H9 (cell line): ENCODE measurements at regions not wholly inside any gene's neighbourhood (a gene's known extent, or its start where the extent isn't known, plus 50 kb on each side); places are given as distances from the start of the nearest gene placed in this dataset.

Source experiments
- DNase-seq: peaks from one replicate; pipeline ENCODE4 v3.0.0-alpha.2; 2017
- H2AFZ ChIP-seq: one replicate; pipeline ENCODE4 v1.6.1; 2013; ENCODE audit warnings: mild to moderate bottlenecking, low read length, control low read depth, moderate library complexity
- H2AK5ac ChIP-seq: 2 replicates; pipeline ENCODE4 v1.6.1; 2013; ENCODE audit warnings: low read length, control low read depth, mixed read lengths; ENCODE audit not compliant: insufficient read length
- H2BK120ac ChIP-seq: one replicate; pipeline ENCODE4 v1.6.1; 2013; ENCODE audit warnings: low read depth, mild to moderate bottlenecking, low read length, control low read depth, inconsistent platforms; ENCODE audit not compliant: poor library complexity, severe bottlenecking
- H2BK12ac ChIP-seq: 2 replicates; pipeline ENCODE4 v1.6.1; 2013; ENCODE audit warnings: low read length, control low read depth, mixed read lengths, low read depth; ENCODE audit not compliant: insufficient read length
- H2BK15ac ChIP-seq: 2 replicates; pipeline ENCODE4 v1.6.1; 2013; ENCODE audit warnings: low read depth, low read length, control low read depth
- H2BK20ac ChIP-seq: one replicate; pipeline ENCODE4 v1.6.1; 2013; ENCODE audit warnings: low read depth, mild to moderate bottlenecking, low read length, control low read depth, inconsistent platforms; ENCODE audit not compliant: poor library complexity, severe bottlenecking
- H2BK5ac ChIP-seq: 2 replicates; pipeline ENCODE4 v1.6.1; 2013; ENCODE audit warnings: low read length, control low read depth, mixed read lengths; ENCODE audit not compliant: insufficient read length
- H3K14ac ChIP-seq: 2 replicates; pipeline ENCODE4 v1.6.1; 2013; ENCODE audit warnings: low read length, control low read depth; ENCODE audit not compliant: insufficient read depth
- H3K18ac ChIP-seq: 2 replicates; pipeline ENCODE4 v1.6.1; 2013; ENCODE audit warnings: low read depth, mild to moderate bottlenecking, mixed read lengths, low read length, control low read depth; ENCODE audit not compliant: insufficient read length
- H3K23ac ChIP-seq: 2 replicates; pipeline ENCODE4 v1.6.1; 2013; ENCODE audit warnings: low read length, control low read depth, mixed read lengths, low read depth; ENCODE audit not compliant: insufficient read length
- H3K23me2 ChIP-seq: 2 replicates; pipeline ENCODE4 v1.6.1; 2013; ENCODE audit warnings: low read depth, mild to moderate bottlenecking, mixed read lengths, low read length, control low read depth; ENCODE audit not compliant: insufficient read length, poor library complexity, severe bottlenecking
- H3K27ac ChIP-seq: 2 replicates; pipeline ENCODE4 v1.5.1; 2013; ENCODE audit warnings: low read length, control low read depth, mixed read lengths, low read depth; ENCODE audit not compliant: insufficient read length
- H3K27me3 ChIP-seq: 2 replicates; pipeline ENCODE4 v1.6.1; 2013; ENCODE audit warnings: low read length, control low read depth, inconsistent platforms; ENCODE audit not compliant: insufficient read depth
- H3K4ac ChIP-seq: 2 replicates; pipeline ENCODE4 v1.6.1; 2013; ENCODE audit warnings: low read depth, mild to moderate bottlenecking, control low read depth, inconsistent platforms, low read length, moderate library complexity
- H3K4me1 ChIP-seq: 2 replicates; pipeline ENCODE4 v1.6.1; 2013; ENCODE audit warnings: low read length, control low read depth, inconsistent platforms; ENCODE audit not compliant: insufficient read depth
- H3K4me2 ChIP-seq: 2 replicates; pipeline ENCODE4 v1.6.1; 2013; ENCODE audit warnings: low read length, control low read depth, mixed read lengths; ENCODE audit not compliant: insufficient read length, insufficient read depth
- H3K56ac ChIP-seq: 2 replicates; pipeline ENCODE4 v1.6.1; 2013; ENCODE audit warnings: low read depth, mild to moderate bottlenecking, mixed read lengths, low read length, control low read depth; ENCODE audit not compliant: insufficient read length
- H3K79me1 ChIP-seq: 2 replicates; pipeline ENCODE4 v1.6.1; 2013; ENCODE audit warnings: low read depth, mild to moderate bottlenecking, moderate library complexity, low read length, control low read depth, inconsistent platforms; ENCODE audit not compliant: insufficient read depth, poor library complexity, severe bottlenecking
- H3K79me2 ChIP-seq: 2 replicates; pipeline ENCODE4 v1.6.1; 2013; ENCODE audit warnings: low read length, control low read depth, inconsistent platforms; ENCODE audit not compliant: insufficient read depth
- H3K9ac ChIP-seq: 2 replicates; pipeline ENCODE4 v1.6.1; 2013; ENCODE audit warnings: low read length, control low read depth, mixed read lengths; ENCODE audit not compliant: insufficient read length; ENCODE audit errors: extremely low read depth
- H3K9me3 ChIP-seq: one replicate; pipeline ENCODE4 v1.6.1; 2013; ENCODE audit warnings: low read depth, low read length, inconsistent platforms; ENCODE audit not compliant: control insufficient read depth
- H3T11ph ChIP-seq: one replicate; pipeline ENCODE4 v1.6.1; 2013; ENCODE audit warnings: mild to moderate bottlenecking, low read length, control low read depth, inconsistent platforms
- H4K20me1 ChIP-seq: one replicate; pipeline ENCODE4 v1.6.1; 2013; ENCODE audit not compliant: control insufficient read depth, insufficient read length, insufficient read depth
- H4K5ac ChIP-seq: 2 replicates; pipeline ENCODE4 v1.6.1; 2013; ENCODE audit warnings: low read depth, mild to moderate bottlenecking, mixed read lengths, low read length, control low read depth; ENCODE audit not compliant: insufficient read length
- H4K8ac ChIP-seq: replicated peaks from 2 replicates; pipeline ENCODE4 v1.6.1; 2013; ENCODE audit warnings: low read length, control low read depth, mixed read lengths, low read depth; ENCODE audit not compliant: insufficient read length
- H4K91ac ChIP-seq: 2 replicates; pipeline ENCODE4 v1.6.1; 2013; ENCODE audit warnings: low read depth, mild to moderate bottlenecking, moderate library complexity, mixed read lengths, low read length, control low read depth; ENCODE audit not compliant: insufficient read length
- H3K27ac Mint-ChIP-seq, 3 experiments: 2 replicates in 2 of 3; 3 replicates in 1 of 3; pipeline ENCODE4 v1.8.0; 2020 to 2021; ENCODE audit warnings: mixed read lengths in 3 of 3, mild to moderate bottlenecking in 1 of 3, moderate library complexity in 1 of 3
- H3K27me3 Mint-ChIP-seq: 2 replicates; pipeline ENCODE4 v1.8.0; 2021; ENCODE audit warnings: low read depth, mild to moderate bottlenecking, moderate library complexity, mixed read lengths
- H3K36me3 Mint-ChIP-seq, 3 experiments: 2 replicates in 2 of 3; 3 replicates in 1 of 3; pipeline ENCODE4 v1.8.0; 2020 to 2021; ENCODE audit warnings: low read depth in 3 of 3, mixed read lengths in 3 of 3; ENCODE audit not compliant: insufficient read depth in 1 of 3
- H3K4me1 Mint-ChIP-seq, 2 experiments: 2 replicates each; pipeline ENCODE4 v1.8.0; 2020; ENCODE audit warnings: mixed read lengths in 2 of 2
- H3K4me3 Mint-ChIP-seq, 2 experiments: 2 replicates in 1 of 2; 3 replicates in 1 of 2; pipeline ENCODE4 v1.8.0; 2020 to 2021; ENCODE audit warnings: mild to moderate bottlenecking in 2 of 2, mixed read lengths in 2 of 2, moderate library complexity in 1 of 2
- H3K9me3 Mint-ChIP-seq, 2 experiments: 2 replicates in 1 of 2; 3 replicates in 1 of 2; pipeline ENCODE4 v1.8.0; 2020; ENCODE audit warnings: mild to moderate bottlenecking in 2 of 2, mixed read lengths in 2 of 2, moderate library complexity in 1 of 2
- TF ChIP-seq, protein P1 (sequence below): fragments of 200-600 bp; sonication (generic); conservative IDR thresholded peaks from 3 replicates; pipeline ENCODE4 v1.8.0; 2021; ENCODE audit warnings: antibody characterized with exemption, mild to moderate bottlenecking

DNA sequence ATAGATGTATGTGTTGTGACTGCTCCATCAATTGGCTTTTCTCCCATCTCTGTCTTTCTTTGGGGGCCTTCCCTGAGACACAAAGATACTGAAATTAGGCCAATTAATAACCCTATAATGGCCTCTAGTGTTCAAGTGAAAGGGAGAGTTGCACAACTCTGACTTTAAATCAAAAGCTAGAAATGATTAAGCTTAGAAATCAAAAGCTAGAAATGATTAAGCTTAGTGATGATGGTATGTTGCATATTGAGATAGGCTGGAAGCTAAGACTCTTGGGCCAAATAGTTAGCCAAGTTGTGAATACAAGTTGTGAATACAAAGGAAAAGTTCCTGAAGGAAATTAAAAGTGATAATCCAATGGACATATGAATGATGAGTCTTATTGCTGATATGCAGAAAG lies 452.9 kb upstream of the AGA start:
- H3K4me1 Mint-ChIP-seq, result no peaks in the 10 kb centered on the region
- no peak overlapping the region for H3K27ac Mint-ChIP-seq
- Histone ChIP-seq H3K79me2 (no peaks in the 10 kb centered on the region), H2BK20ac (no peak overlapping the region), H3K4me1 (no peaks in the 10 kb centered on the region), H3K4ac (no peak overlapping the region), H2BK5ac (no peak overlapping the region), H4K5ac (no peak overlapping the region), H3K23ac (no peak overlapping the region), H2BK120ac (no peak overlapping the region), H3K23me2 (no peaks in the 10 kb centered on the region), H4K91ac (no peak overlapping the region), H3K9ac (no peak overlapping the region), H4K20me1 (no peaks in the 10 kb centered on the region), H3K9me3 (no peaks in the 10 kb centered on the region), H3T11ph (no peak overlapping the region), H3K27ac (no peak overlapping the region), H2BK12ac (no peak overlapping the region), H4K8ac (no peak overlapping the region), H3K4me2 (no peak overlapping the region), H2AK5ac (no peak overlapping the region), H2AFZ (no peak overlapping the region), H3K79me1 (no peaks in the 10 kb centered on the region), H3K56ac (no peak overlapping the region), H3K14ac (no peak overlapping the region), H3K18ac (no peak overlapping the region), H2BK15ac (no peak overlapping the region), H3K27me3 (no peaks in the 10 kb centered on the region)
- H3K36me3 Mint-ChIP-seq, result no peaks in the 10 kb centered on the region
- no peak overlapping the region for H3K4me3 Mint-ChIP-seq
- no peaks in the 10 kb centered on the region; a peak in 2 of 5 replicates for H3K9me3 Mint-ChIP-seq
- no peaks in the 10 kb centered on the region for H3K27me3 Mint-ChIP-seq
- TF ChIP-seq, protein P1, sequence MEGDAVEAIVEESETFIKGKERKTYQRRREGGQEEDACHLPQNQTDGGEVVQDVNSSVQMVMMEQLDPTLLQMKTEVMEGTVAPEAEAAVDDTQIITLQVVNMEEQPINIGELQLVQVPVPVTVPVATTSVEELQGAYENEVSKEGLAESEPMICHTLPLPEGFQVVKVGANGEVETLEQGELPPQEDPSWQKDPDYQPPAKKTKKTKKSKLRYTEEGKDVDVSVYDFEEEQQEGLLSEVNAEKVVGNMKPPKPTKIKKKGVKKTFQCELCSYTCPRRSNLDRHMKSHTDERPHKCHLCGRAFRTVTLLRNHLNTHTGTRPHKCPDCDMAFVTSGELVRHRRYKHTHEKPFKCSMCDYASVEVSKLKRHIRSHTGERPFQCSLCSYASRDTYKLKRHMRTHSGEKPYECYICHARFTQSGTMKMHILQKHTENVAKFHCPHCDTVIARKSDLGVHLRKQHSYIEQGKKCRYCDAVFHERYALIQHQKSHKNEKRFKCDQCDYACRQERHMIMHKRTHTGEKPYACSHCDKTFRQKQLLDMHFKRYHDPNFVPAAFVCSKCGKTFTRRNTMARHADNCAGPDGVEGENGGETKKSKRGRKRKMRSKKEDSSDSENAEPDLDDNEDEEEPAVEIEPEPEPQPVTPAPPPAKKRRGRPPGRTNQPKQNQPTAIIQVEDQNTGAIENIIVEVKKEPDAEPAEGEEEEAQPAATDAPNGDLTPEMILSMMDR, result no peak
- DNase-seq, result no peak
